Ishikawa (cell line): ENCODE measurements at regions not wholly inside any gene's neighbourhood (a gene's known extent, or its start where the extent isn't known, plus 50 kb on each side); places are given as distances from the start of the nearest gene placed in this dataset.

ENCODE experiments used
- CEBPB ChIP-seq: IDR thresholded peaks from 2 replicates; pipeline ENCODE4 v1.6.1; 2012
- EGR1 ChIP-seq: IDR thresholded peaks from 2 replicates; pipeline ENCODE4 v1.6.1; 2012
- EP300 ChIP-seq: IDR thresholded peaks from 2 replicates; pipeline ENCODE4 v1.6.1; 2012; ENCODE audit warnings: borderline replicate concordance
- RAD21 ChIP-seq: IDR thresholded peaks from 2 replicates; pipeline ENCODE4 v1.6.1; 2012; ENCODE audit warnings: low read depth
- REST ChIP-seq: IDR thresholded peaks from 2 replicates; pipeline ENCODE4 v1.6.1; 2012; ENCODE audit warnings: low read depth, mild to moderate bottlenecking
- TCF12 ChIP-seq: IDR thresholded peaks from 2 replicates; pipeline ENCODE4 v1.6.1; 2012; ENCODE audit warnings: low read depth
- TEAD4 ChIP-seq: IDR thresholded peaks from 2 replicates; pipeline ENCODE4 v1.6.1; 2012
- YY1 ChIP-seq: IDR thresholded peaks from 2 replicates; pipeline ENCODE4 v1.6.1; 2012; ENCODE audit warnings: low read depth

GRCh38 chr3:113100063-113100462, 109.3 kb downstream of the GTPBP8 start:
- no peak for TF ChIP-seq RAD21
- TF ChIP-seq TEAD4 = no peak
- no peak for TF ChIP-seq EP300
- TF ChIP-seq YY1 = no peak
- no peak for TF ChIP-seq EGR1
- TF ChIP-seq CEBPB = no peak
- TF ChIP-seq TCF12 = no peak
- TF ChIP-seq REST = no peak
